H1 (cell line): ENCODE measurements at regions not wholly inside any gene's neighbourhood (a gene's known extent, or its start where the extent isn't known, plus 50 kb on each side); places are given as distances from the start of the nearest gene placed in this dataset.

Source experiments
- BACH1 ChIP-seq: IDR thresholded peaks from 2 replicates; pipeline ENCODE4 v1.6.1; 2012; ENCODE audit warnings: low read length, improper control_type of control experiment
- MAX ChIP-seq: IDR thresholded peaks from 2 replicates; pipeline ENCODE4 v1.6.1; 2012; ENCODE audit warnings: inconsistent platforms
- POLR2A ChIP-seq, 2 experiments: IDR thresholded peaks; 1 replicate in 1 of 2; 2 replicates in 1 of 2; pipeline ENCODE4 v1.6.1; 2011; ENCODE audit warnings: low read depth in 2 of 2, low read length in 2 of 2, mild to moderate bottlenecking in 2 of 2; ENCODE audit errors: control extremely low read depth in 1 of 2
- RFX5 ChIP-seq: IDR thresholded peaks from 2 replicates; pipeline ENCODE4 v1.6.1; 2011; ENCODE audit warnings: low read depth, low read length, improper control_type of control experiment, borderline replicate concordance
- RNF2 ChIP-seq: fragments of 200-900, 300-1000 bp; sonication (generic); IDR thresholded peaks from 2 replicates; pipeline ENCODE4 v1.7.1; 2016; ENCODE audit warnings: borderline replicate concordance, low read depth, mild to moderate bottlenecking, antibody characterized with exemption, low read length; ENCODE audit not compliant: poor library complexity, severe bottlenecking; ENCODE audit errors: missing control alignments
- YY1 ChIP-seq: IDR thresholded peaks from 2 replicates; pipeline ENCODE4 v1.6.1; 2011; ENCODE audit warnings: low read depth, mild to moderate bottlenecking, low read length

GRCh38 chr1:37373413-37373812 is 101.0 kb upstream of the ZC3H12A start:
- no peak for TF ChIP-seq BACH1
- TF ChIP-seq RFX5, result no peak
- no peak for TF ChIP-seq POLR2A (IDR thresholded peaks at IDR 0.05; ENCODE audit: control extremely low read depth in 1 of 2, low read depth in 2 of 2, low read length in 2 of 2)
- no peak for TF ChIP-seq MAX
- TF ChIP-seq YY1, result no peak
- TF ChIP-seq RNF2, result no peak
